ENCODE measurements at regions not wholly inside any gene's neighbourhood (a gene's known extent, or its start where the extent isn't known, plus 50 kb on each side); places are given as distances from the start of the nearest gene placed in this dataset.

GRCh38 chr5:89324990-89325389 is 442.0 kb upstream of the MEF2C start:
- TF ChIP-seq EP300 (conservative IDR thresholded peaks at IDR 0.05; ENCODE audit: poor library complexity, severe bottlenecking), result no peak
- no peak for TF ChIP-seq EZH2 (IDR thresholded peaks at IDR 0.05; ENCODE audit: borderline replicate concordance, insufficient read depth, low read length, poor library complexity, severe bottlenecking)

Data from neural cell (in vitro differentiated cells).